ENCODE measurements at regions not wholly inside any gene's neighbourhood (a gene's known extent, or its start where the extent isn't known, plus 50 kb on each side); places are given as distances from the start of the nearest gene placed in this dataset.

DNA sequence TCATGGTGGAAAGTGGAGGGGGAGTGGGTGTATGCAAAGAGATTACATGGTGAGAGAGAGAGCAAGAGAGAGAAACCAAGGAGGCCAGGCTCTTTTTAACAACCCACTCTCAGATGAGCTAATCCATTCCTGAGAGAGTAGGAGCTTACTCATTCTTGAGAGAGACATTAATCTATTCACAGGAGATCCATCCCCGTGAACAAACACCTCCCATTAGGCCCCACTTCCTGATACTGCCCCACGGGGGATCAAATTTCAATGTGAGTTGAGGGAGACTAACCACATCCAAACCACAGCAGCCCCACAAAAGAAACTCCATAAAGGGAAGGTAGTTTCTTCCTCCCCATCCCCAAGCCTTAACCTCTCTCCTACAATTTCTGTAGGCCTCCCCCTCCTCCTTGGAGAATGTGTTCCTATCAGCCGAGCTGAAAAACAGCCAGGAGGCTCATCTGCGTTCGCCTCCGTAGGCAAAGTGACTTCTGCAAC, 450.0 kb downstream of the NPIPA7 start:
- TF ChIP-seq, protein P1, sequence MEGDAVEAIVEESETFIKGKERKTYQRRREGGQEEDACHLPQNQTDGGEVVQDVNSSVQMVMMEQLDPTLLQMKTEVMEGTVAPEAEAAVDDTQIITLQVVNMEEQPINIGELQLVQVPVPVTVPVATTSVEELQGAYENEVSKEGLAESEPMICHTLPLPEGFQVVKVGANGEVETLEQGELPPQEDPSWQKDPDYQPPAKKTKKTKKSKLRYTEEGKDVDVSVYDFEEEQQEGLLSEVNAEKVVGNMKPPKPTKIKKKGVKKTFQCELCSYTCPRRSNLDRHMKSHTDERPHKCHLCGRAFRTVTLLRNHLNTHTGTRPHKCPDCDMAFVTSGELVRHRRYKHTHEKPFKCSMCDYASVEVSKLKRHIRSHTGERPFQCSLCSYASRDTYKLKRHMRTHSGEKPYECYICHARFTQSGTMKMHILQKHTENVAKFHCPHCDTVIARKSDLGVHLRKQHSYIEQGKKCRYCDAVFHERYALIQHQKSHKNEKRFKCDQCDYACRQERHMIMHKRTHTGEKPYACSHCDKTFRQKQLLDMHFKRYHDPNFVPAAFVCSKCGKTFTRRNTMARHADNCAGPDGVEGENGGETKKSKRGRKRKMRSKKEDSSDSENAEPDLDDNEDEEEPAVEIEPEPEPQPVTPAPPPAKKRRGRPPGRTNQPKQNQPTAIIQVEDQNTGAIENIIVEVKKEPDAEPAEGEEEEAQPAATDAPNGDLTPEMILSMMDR (IDR thresholded peaks at IDR 0.05), result no peak
- TF ChIP-seq EZH2phosphoT487 (IDR thresholded peaks at IDR 0.05) (no peak), EZH2 (IDR thresholded peaks at IDR 0.05) (no peak)

All from neural progenitor cell (in vitro differentiated cells).